ENCODE measurements at regions not wholly inside any gene's neighbourhood (a gene's known extent, or its start where the extent isn't known, plus 50 kb on each side); places are given as distances from the start of the nearest gene placed in this dataset.

GRCh38 chr6:82781620-82782204 lies 283.9 kb downstream of the UBE3D start:
- Histone ChIP-seq H3K79me2 (ENCODE audit: control insufficient read depth, insufficient read depth, low read length) (no peaks in the 10 kb centered on the region), H3K4me2 (ENCODE audit: control insufficient read depth, extremely low read depth, insufficient read depth, low read depth, low read length) (no peak overlapping the region), H3K9ac (ENCODE audit: control insufficient read depth, extremely low read depth, insufficient read depth, low read length) (no peak overlapping the region), H3K36me3 (ENCODE audit: control insufficient read depth in 2 of 2, extremely low read depth in 1 of 2, insufficient read depth in 2 of 2, low read length in 2 of 2) (no peaks in the 10 kb centered on the region), H3K9me1 (ENCODE audit: control insufficient read depth, extremely low read depth, insufficient read depth, low read length) (no peaks in the 10 kb centered on the region), H3K4me1 (ENCODE audit: control insufficient read depth, extremely low read depth, insufficient read depth, low read length) (no peaks in the 10 kb centered on the region), H2AFZ (ENCODE audit: control insufficient read depth, low read length) (no peak overlapping the region), H3K27me3 (ENCODE audit: control insufficient read depth, extremely low read depth, insufficient read depth, low read length) (no peaks in the 10 kb centered on the region), H3K9me3 (ENCODE audit: control insufficient read depth, low read depth, low read length) (no peaks in the 10 kb centered on the region), H4K20me1 (ENCODE audit: control insufficient read depth, extremely low read depth, insufficient read depth, low read length) (no peaks in the 10 kb centered on the region), H3K27ac (ENCODE audit: control insufficient read depth, insufficient read depth, low read length) (no peak overlapping the region), H3K4me3 (ENCODE audit: control insufficient read depth in 2 of 3, extremely low read depth in 1 of 3, insufficient read depth in 2 of 3, low read depth in 1 of 3, low read length in 3 of 3) (no peak overlapping the region)
- dilution Hi-C loops (cut with MboI; ENCODE audit: extremely low pct_ligation_motif_present, low sequenced_read_pairs) = no loop called here
- TF ChIP-seq CTCF (optimal IDR thresholded peaks at IDR 0.05 in 1 of 3, IDR thresholded peaks at IDR 0.05 in 1 of 3, conservative IDR thresholded peaks at IDR 0.05 in 1 of 3; ENCODE audit: extremely low read depth in 1 of 3, insufficient read depth in 2 of 3, low read length in 3 of 3) (no peak), EZH2 (IDR thresholded peaks at IDR 0.05; ENCODE audit: low read length) (no peak)
- no peak for FAIRE-seq
- no peak for DNase-seq (ENCODE audit: low read depth, low spot score)

GRCh38 chr6:82783587-82784236 lies 281.9 kb downstream of the UBE3D start:
- no peak overlapping the region for H3K4me3 ChIP-seq (ENCODE audit: control insufficient read depth in 2 of 3, extremely low read depth in 1 of 3, insufficient read depth in 2 of 3, low read depth in 1 of 3, low read length in 3 of 3)
- no peak overlapping the region for H3K9ac ChIP-seq (ENCODE audit: control insufficient read depth, extremely low read depth, insufficient read depth, low read length)
- DNase-seq (ENCODE audit: low read depth, low spot score) (no peak), FAIRE-seq (no peak)
- TF ChIP-seq CTCF (optimal IDR thresholded peaks at IDR 0.05 in 1 of 3, IDR thresholded peaks at IDR 0.05 in 1 of 3, conservative IDR thresholded peaks at IDR 0.05 in 1 of 3; ENCODE audit: extremely low read depth in 1 of 3, insufficient read depth in 2 of 3, low read length in 3 of 3) (peak in 2 of 3 experiments; percentile 12 to 13), EZH2 (IDR thresholded peaks at IDR 0.05; ENCODE audit: low read length) (no peak)
- no peaks in the 10 kb centered on the region for H3K27me3 ChIP-seq (ENCODE audit: control insufficient read depth, extremely low read depth, insufficient read depth, low read length)
- no peaks in the 10 kb centered on the region for H3K9me1 ChIP-seq (ENCODE audit: control insufficient read depth, extremely low read depth, insufficient read depth, low read length)
- dilution Hi-C loops (cut with MboI; ENCODE audit: extremely low pct_ligation_motif_present, low sequenced_read_pairs) = no loop called here
- H4K20me1 ChIP-seq (ENCODE audit: control insufficient read depth, extremely low read depth, insufficient read depth, low read length) = no peaks in the 10 kb centered on the region
- no peak overlapping the region for H3K4me2 ChIP-seq (ENCODE audit: control insufficient read depth, extremely low read depth, insufficient read depth, low read depth, low read length)
- no peak overlapping the region for H2AFZ ChIP-seq (ENCODE audit: control insufficient read depth, low read length)
- H3K4me1 ChIP-seq (ENCODE audit: control insufficient read depth, extremely low read depth, insufficient read depth, low read length) = no peaks in the 10 kb centered on the region
- no peak overlapping the region for H3K27ac ChIP-seq (ENCODE audit: control insufficient read depth, insufficient read depth, low read length)
- no peaks in the 10 kb centered on the region for H3K36me3 ChIP-seq (ENCODE audit: control insufficient read depth in 2 of 2, extremely low read depth in 1 of 2, insufficient read depth in 2 of 2, low read length in 2 of 2)
- H3K79me2 ChIP-seq (ENCODE audit: control insufficient read depth, insufficient read depth, low read length) = no peaks in the 10 kb centered on the region
- H3K9me3 ChIP-seq (ENCODE audit: control insufficient read depth, low read depth, low read length) = no peaks in the 10 kb centered on the region

All from keratinocyte (primary cell).